ENCODE measurements at regions not wholly inside any gene's neighbourhood (a gene's known extent, or its start where the extent isn't known, plus 50 kb on each side); places are given as distances from the start of the nearest gene placed in this dataset.

GRCh38 chr2:22494156-22494555, 890.8 kb upstream of the KLHL29 start:
- TF ChIP-seq CTCF (IDR thresholded peaks at IDR 0.05) (no peak), POLR2A (IDR thresholded peaks at IDR 0.05) (no peak), EP300 (IDR thresholded peaks at IDR 0.05) (no peak)
